K562 (cell line): ENCODE measurements at regions not wholly inside any gene's neighbourhood (a gene's known extent, or its start where the extent isn't known, plus 50 kb on each side); places are given as distances from the start of the nearest gene placed in this dataset.
A peak's percentile ranks its signal among the peaks of the same experiment; 100 is the strongest.

Source experiments
- ATAC-seq: fragments of 200-7000 bp; cut with Tn5 transposase; 3 replicates; pipeline ENCODE4 v1.9.1; 2020; ENCODE audit warnings: moderate library complexity
- BruUV-seq: library from RNA; stranded (reverse); fragments of 400-500 nt; replicated peaks from 2 replicates; lab custom pipeline; 2021; lab: Mats Ljungman, UMichigan
- CTCF ChIA-PET: fragments of 300-600 bp; formaldehyde crosslinking; extraction: SDS; loops from one replicate; lab custom pipeline; 2021; ENCODE audit warnings: low intra/inter-chr PET ratio; lab: Yijun Ruan, JAX
- POLR2A ChIA-PET: fragments of 300-600, 350-650 bp; sonication (Branson Sonifier 250); formaldehyde crosslinking; extraction: SDS; loops from one replicate; lab custom pipeline; 2021; ENCODE audit warnings: antibody characterized with exemption, inconsistent platforms; lab: Yijun Ruan, JAX
- DNase-seq, 4 experiments: peaks; one replicate each; pipeline versions ENCODE4 v3.0.0 to v3.0.0-alpha.2; 2011 to 2018; ENCODE audit warnings: low spot score in 3 of 4, mixed read lengths in 3 of 4; ENCODE audit errors: extremely low read depth in 1 of 4
- FAIRE-seq: peaks from 2 replicates; lab custom pipeline; 2011; peaks lifted over from hg19 to GRCh38; lab: Jason Lieb, UNC
- H2AFZ ChIP-seq: 2 replicates; pipeline ENCODE4 v1.6.0; 2011; ENCODE audit warnings: low read depth, low read length, control low read depth, inconsistent platforms
- H3K27ac ChIP-seq: fragments of 200-600 bp; 3 replicates; pipeline ENCODE4 v1.8.0; 2011; ENCODE audit warnings: low read depth, mild to moderate bottlenecking, control low read depth, inconsistent platforms, low read length, moderate library complexity, mixed read lengths; ENCODE audit errors: extremely low read depth
- H3K27me3 ChIP-seq, 2 experiments: fragments of 300-600 bp in 1 of 2; 2 replicates in 1 of 2; 3 replicates in 1 of 2; pipeline versions ENCODE4 v1.6.0 to v1.8.0; 2011; ENCODE audit warnings: inconsistent platforms in 2 of 2, low read length in 2 of 2, mild to moderate bottlenecking in 1 of 2, mixed read lengths in 1 of 2, moderate library complexity in 1 of 2; ENCODE audit not compliant: control insufficient read depth in 2 of 2, insufficient read depth in 2 of 2
- H3K36me3 ChIP-seq: fragments of 300-600 bp; 3 replicates; pipeline ENCODE4 v1.8.0; 2011; ENCODE audit warnings: mild to moderate bottlenecking, low read length, inconsistent platforms; ENCODE audit not compliant: control insufficient read depth, insufficient read depth
- H3K4me1 ChIP-seq, 2 experiments: fragments of 200-600 bp in 1 of 2; replicated peaks in 1 of 2; 2 replicates in 1 of 2; 3 replicates in 1 of 2; pipeline versions ENCODE4 v1.5.1 to v1.8.0; 2011; ENCODE audit warnings: inconsistent platforms in 2 of 2, low read length in 2 of 2, mild to moderate bottlenecking in 1 of 2, mixed read lengths in 1 of 2, moderate library complexity in 1 of 2; ENCODE audit not compliant: control insufficient read depth in 2 of 2, insufficient read depth in 2 of 2
- H3K4me2 ChIP-seq: 2 replicates; pipeline ENCODE4 v1.6.1; 2011; ENCODE audit warnings: low read length, control low read depth, inconsistent platforms, mixed read lengths; ENCODE audit not compliant: insufficient read depth
- H3K4me3 ChIP-seq: fragments of 200-600 bp; sonication (generic), shearing (Covaris generic); 2 replicates; pipeline ENCODE4 v1.5.1; 2016; ENCODE audit warnings: control low read depth, inconsistent platforms
- H3K79me2 ChIP-seq: fragments of 200-600 bp; 3 replicates; pipeline ENCODE4 v1.8.0; 2011; ENCODE audit warnings: low read length, inconsistent platforms; ENCODE audit not compliant: control insufficient read depth, insufficient read depth
- H3K9ac ChIP-seq, 2 experiments: 2 replicates each; pipeline versions ENCODE4 v1.6.0 to v1.6.1; 2011; ENCODE audit warnings: low read depth in 2 of 2, low read length in 2 of 2, control low read depth in 1 of 2, inconsistent platforms in 1 of 2, mild to moderate bottlenecking in 1 of 2, mixed read lengths in 1 of 2; ENCODE audit not compliant: insufficient read depth in 1 of 2
- H3K9me1 ChIP-seq: one replicate; pipeline ENCODE4 v1.6.0; 2011; ENCODE audit warnings: inconsistent platforms, mild to moderate bottlenecking, low read length, moderate library complexity; ENCODE audit not compliant: control insufficient read depth, insufficient read depth
- H3K9me3 ChIP-seq: replicated peaks from 2 replicates; pipeline ENCODE4 v1.5.1; 2011; ENCODE audit warnings: low read depth, low read length, inconsistent platforms; ENCODE audit not compliant: control insufficient read depth, insufficient read depth
- H4K20me1 ChIP-seq: replicated peaks from 2 replicates; pipeline ENCODE4 v1.6.1; 2011; ENCODE audit warnings: low read length, inconsistent platforms, mixed read lengths; ENCODE audit not compliant: control insufficient read depth, insufficient read depth
- SMARCA4 ChIP-seq: fragments of 450-650 bp; IDR thresholded peaks from 2 replicates; pipeline ENCODE4 v1.6.1; 2016
- WGBS: fragments of 100-300 bp; shearing (Covaris generic); methylation state at CpG from one replicate; pipeline ENCODE4 v1.1.6; 2016; ENCODE audit warnings: low coverage, mixed read lengths; ENCODE audit not compliant: insufficient coverage; ENCODE audit errors: missing lambda C conversion rate; 5-methylcytosine and 5-hydroxymethylcytosine counted together
- in situ Hi-C: fragments of 300-500 bp; cut with MboI; formaldehyde crosslinking; loops from 4 replicates; pipeline ENCODE4 v1.15.0; 2018; ENCODE audit warnings: inconsistent platforms, mixed read lengths
- intact Hi-C: fragments of 100-400 bp; cut with micrococcal nuclease; formaldehyde crosslinking; loops from 2 replicates; pipeline ENCODE4 v1.14.2; 2022
- TF ChIP-seq, protein P1 (sequence below), 2 experiments: IDR thresholded peaks in 1 of 2; conservative IDR thresholded peaks in 1 of 2; 2 replicates each; pipeline ENCODE4 v1.6.1; 2016; ENCODE audit warnings: low read depth in 2 of 2, mild to moderate bottlenecking in 1 of 2, missing compliant biosample characterization in 1 of 2, missing genetic modification characterization in 1 of 2, moderate library complexity in 1 of 2

DNA sequence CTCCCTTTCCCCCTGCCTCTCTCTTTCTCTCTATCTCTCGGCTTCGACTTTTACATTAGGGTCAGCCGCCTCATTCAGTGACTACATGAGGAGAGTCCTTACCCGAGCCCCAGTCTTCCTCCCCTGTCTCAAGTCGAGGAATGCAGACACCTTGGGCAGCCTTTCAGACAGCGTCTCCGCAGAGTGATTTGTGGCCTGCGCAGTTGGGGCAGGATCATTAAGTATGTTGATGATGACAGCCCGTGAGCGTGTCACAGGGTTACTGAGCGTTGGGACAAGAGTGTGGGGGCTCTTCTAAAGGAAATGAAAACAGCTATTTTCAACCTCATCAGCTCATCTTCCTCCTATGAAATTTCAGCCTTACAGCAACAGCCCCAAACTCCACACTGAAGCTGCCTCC, 312.1 kb upstream of the GATB start:
- no peak for DNase-seq
- CTCF ChIA-PET = no interaction called here
- no peak for FAIRE-seq
- no TSS peak for BruUV-seq
- no peak overlapping the region for H3K9ac ChIP-seq
- no peak overlapping the region for H3K4me3 ChIP-seq
- H4K20me1 ChIP-seq = no peaks in the 10 kb centered on the region; the same call in 1 of the 2 replicates
- H2AFZ ChIP-seq = no peak overlapping the region
- WGBS = 0% methylated on average over 11 of the region's 11 CpGs
- no peak overlapping the region for H3K27ac ChIP-seq
- no peaks in the 10 kb centered on the region for H3K36me3 ChIP-seq
- no peak overlapping the region for H3K4me2 ChIP-seq
- intact Hi-C loops (no loop called here), in situ Hi-C loops (no loop called here)
- TF ChIP-seq, protein P1, sequence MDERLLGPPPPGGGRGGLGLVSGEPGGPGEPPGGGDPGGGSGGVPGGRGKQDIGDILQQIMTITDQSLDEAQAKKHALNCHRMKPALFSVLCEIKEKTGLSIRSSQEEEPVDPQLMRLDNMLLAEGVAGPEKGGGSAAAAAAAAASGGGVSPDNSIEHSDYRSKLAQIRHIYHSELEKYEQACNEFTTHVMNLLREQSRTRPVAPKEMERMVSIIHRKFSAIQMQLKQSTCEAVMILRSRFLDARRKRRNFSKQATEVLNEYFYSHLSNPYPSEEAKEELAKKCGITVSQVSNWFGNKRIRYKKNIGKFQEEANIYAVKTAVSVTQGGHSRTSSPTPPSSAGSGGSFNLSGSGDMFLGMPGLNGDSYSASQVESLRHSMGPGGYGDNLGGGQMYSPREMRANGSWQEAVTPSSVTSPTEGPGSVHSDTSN (CRISPR knock-in tag; IDR thresholded peaks at IDR 0.05; ENCODE audit: low read depth) = no peak
- TF ChIP-seq, protein P1 (tag; conservative IDR thresholded peaks at IDR 0.05; ENCODE audit: low read depth) = peak; percentile 59
- TF ChIP-seq SMARCA4 = no peak
- no peaks in the 10 kb centered on the region for H3K9me1 ChIP-seq
- ATAC-seq = no peak
- POLR2A ChIA-PET = interaction anchor here (0.6 kb wide), 1 partner anchor 24 kb away, joined by 4 read pairs; no protein-coding TSS in a partner anchor
- no peaks in the 10 kb centered on the region for H3K4me1 ChIP-seq
- H3K27me3 ChIP-seq = peaks cover 0 to 12% of the 10 kb centered on the region in 2 experiments; a peak in 2 of 5 replicates
- no peaks in the 10 kb centered on the region for H3K79me2 ChIP-seq
- H3K9me3 ChIP-seq = no peaks in the 10 kb centered on the region
